ENCODE measurements at regions not wholly inside any gene's neighbourhood (a gene's known extent, or its start where the extent isn't known, plus 50 kb on each side); places are given as distances from the start of the nearest gene placed in this dataset.

- H2AFZ ChIP-seq (ENCODE audit: low read depth, low read length): no peak overlapping the region
- H3K4me3 ChIP-seq (ENCODE audit: low read length): no peak overlapping the region
- H3K4me2 ChIP-seq (ENCODE audit: low read length): no peak overlapping the region
- no peak overlapping the region for H3K9ac ChIP-seq (ENCODE audit: low read length)
- no peaks in the 10 kb centered on the region for H3K79me2 ChIP-seq (ENCODE audit: low read length)
- H3K27ac ChIP-seq (ENCODE audit: low read length): no peak overlapping the region
- TF ChIP-seq EZH2phosphoT487 (IDR thresholded peaks at IDR 0.05; ENCODE audit: low read depth): no peak
- TF ChIP-seq, protein P1, sequence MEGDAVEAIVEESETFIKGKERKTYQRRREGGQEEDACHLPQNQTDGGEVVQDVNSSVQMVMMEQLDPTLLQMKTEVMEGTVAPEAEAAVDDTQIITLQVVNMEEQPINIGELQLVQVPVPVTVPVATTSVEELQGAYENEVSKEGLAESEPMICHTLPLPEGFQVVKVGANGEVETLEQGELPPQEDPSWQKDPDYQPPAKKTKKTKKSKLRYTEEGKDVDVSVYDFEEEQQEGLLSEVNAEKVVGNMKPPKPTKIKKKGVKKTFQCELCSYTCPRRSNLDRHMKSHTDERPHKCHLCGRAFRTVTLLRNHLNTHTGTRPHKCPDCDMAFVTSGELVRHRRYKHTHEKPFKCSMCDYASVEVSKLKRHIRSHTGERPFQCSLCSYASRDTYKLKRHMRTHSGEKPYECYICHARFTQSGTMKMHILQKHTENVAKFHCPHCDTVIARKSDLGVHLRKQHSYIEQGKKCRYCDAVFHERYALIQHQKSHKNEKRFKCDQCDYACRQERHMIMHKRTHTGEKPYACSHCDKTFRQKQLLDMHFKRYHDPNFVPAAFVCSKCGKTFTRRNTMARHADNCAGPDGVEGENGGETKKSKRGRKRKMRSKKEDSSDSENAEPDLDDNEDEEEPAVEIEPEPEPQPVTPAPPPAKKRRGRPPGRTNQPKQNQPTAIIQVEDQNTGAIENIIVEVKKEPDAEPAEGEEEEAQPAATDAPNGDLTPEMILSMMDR (IDR thresholded peaks at IDR 0.05; ENCODE audit: low read depth, low read length): no peak
- no peaks in the 10 kb centered on the region for H3K36me3 ChIP-seq (replicated peaks; ENCODE audit: low read depth, low read length)
- peaks cover 6% of the 10 kb centered on the region for H3K4me1 ChIP-seq (ENCODE audit: low read length)
- H4K20me1 ChIP-seq (ENCODE audit: insufficient read depth, low read length): no peaks in the 10 kb centered on the region
- H3K27me3 ChIP-seq (ENCODE audit: low read depth, low read length): no peaks in the 10 kb centered on the region
- no peaks in the 10 kb centered on the region for H3K9me3 ChIP-seq (ENCODE audit: insufficient read depth, low read length)
These were observed 165.3 kb upstream of the PREP start for GRCh38 chr6:105568142-105568541.

DNA sequence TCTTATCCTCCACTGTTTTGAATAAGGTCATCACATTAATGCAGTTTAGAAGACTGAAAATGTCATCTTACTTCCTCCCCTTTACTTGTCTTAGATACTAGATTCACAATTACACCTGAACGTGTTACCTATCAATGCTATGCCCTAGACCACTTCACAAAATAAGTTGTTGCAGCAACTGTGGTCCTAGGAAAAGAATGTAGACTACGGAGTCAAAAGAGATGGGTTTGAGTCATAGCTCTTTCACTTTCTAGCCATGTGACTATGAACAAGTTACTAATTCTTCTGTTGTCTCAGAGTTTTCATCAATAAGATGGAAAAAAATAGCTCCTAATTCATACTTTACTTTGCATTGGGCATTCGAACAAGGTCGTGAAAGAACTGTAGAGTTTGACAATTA lies 164.3 kb upstream of the PREP start:
- H3K79me2 ChIP-seq (ENCODE audit: low read length): no peaks in the 10 kb centered on the region

GRCh38 chr6:105566503-105566902 lies 163.6 kb upstream of the PREP start:
- Histone ChIP-seq H2AFZ (ENCODE audit: low read depth, low read length) (no peak overlapping the region), H3K4me1 (ENCODE audit: low read length) (peaks cover 6% of the 10 kb centered on the region), H4K20me1 (ENCODE audit: insufficient read depth, low read length) (no peaks in the 10 kb centered on the region), H3K9ac (ENCODE audit: low read length) (no peak overlapping the region), H3K9me3 (ENCODE audit: insufficient read depth, low read length) (no peaks in the 10 kb centered on the region), H3K79me2 (ENCODE audit: low read length) (no peaks in the 10 kb centered on the region), H3K27me3 (ENCODE audit: low read depth, low read length) (no peaks in the 10 kb centered on the region), H3K36me3 (replicated peaks; ENCODE audit: low read depth, low read length) (no peaks in the 10 kb centered on the region), H3K4me3 (ENCODE audit: low read length) (no peak overlapping the region), H3K27ac (ENCODE audit: low read length) (no peak overlapping the region), H3K4me2 (ENCODE audit: low read length) (no peak overlapping the region)
- TF ChIP-seq, protein P1 (IDR thresholded peaks at IDR 0.05; ENCODE audit: low read depth, low read length): no peak
- TF ChIP-seq EZH2phosphoT487 (IDR thresholded peaks at IDR 0.05; ENCODE audit: low read depth): no peak

More for the DNA sequence above, 164.3 kb upstream of the PREP start:
- Histone ChIP-seq H2AFZ (ENCODE audit: low read depth, low read length) (no peak overlapping the region), H3K36me3 (replicated peaks; ENCODE audit: low read depth, low read length) (no peaks in the 10 kb centered on the region), H3K4me1 (ENCODE audit: low read length) (peaks cover 6% of the 10 kb centered on the region), H3K4me3 (ENCODE audit: low read length) (no peak overlapping the region), H3K27me3 (ENCODE audit: low read depth, low read length) (no peaks in the 10 kb centered on the region), H3K9me3 (ENCODE audit: insufficient read depth, low read length) (no peaks in the 10 kb centered on the region), H3K9ac (ENCODE audit: low read length) (no peak overlapping the region), H3K27ac (ENCODE audit: low read length) (no peak overlapping the region), H3K4me2 (ENCODE audit: low read length) (no peak overlapping the region; the same call in 1 of the 2 replicates), H4K20me1 (ENCODE audit: insufficient read depth, low read length) (no peaks in the 10 kb centered on the region)
- TF ChIP-seq, protein P1 (IDR thresholded peaks at IDR 0.05; ENCODE audit: low read depth, low read length): no peak
- no peak for TF ChIP-seq EZH2phosphoT487 (IDR thresholded peaks at IDR 0.05; ENCODE audit: low read depth)

DNA sequence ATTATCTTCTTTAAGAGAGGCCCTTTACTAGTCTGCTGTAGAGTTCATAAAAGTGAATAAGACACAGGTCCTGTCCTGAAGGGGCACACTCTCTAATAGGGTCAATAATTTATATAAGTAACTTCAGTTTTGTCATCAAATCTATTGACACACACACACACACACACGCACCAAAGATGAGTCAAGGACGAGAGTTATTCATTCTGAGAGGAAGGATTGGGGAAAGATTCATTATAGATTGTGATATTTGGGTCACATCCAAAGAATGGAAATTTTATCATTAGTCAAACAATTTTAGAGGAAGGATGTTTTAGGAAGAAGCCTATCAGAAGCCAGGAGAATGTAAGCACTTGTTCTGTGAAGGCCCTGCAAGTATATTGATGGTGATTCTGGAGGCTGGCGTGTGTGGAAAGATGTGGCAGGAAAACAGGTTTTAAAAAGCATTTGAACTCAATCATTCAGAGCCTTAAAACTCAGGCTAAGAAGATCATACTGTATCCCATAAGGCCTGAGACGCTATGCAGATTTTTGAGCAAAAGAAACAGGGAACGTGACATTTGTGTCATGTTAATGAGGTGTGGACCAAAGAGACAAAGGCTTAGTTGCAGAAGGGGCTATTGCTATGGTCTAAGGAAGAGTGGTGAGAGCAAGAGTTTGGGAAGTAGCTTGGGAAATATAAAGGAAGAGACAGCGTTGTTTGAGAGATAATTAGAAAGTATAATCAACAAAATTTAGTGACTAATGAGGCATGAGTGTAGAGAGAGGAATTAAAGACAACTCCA lies 161.4 kb upstream of the PREP start:
- peaks cover 21% of the 10 kb centered on the region for H3K4me1 ChIP-seq (ENCODE audit: low read length)
- no peak overlapping the region for H3K27ac ChIP-seq (ENCODE audit: low read length)
- H3K36me3 ChIP-seq (replicated peaks; ENCODE audit: low read depth, low read length): no peaks in the 10 kb centered on the region
- no peak overlapping the region for H3K4me2 ChIP-seq (ENCODE audit: low read length)
- H3K4me3 ChIP-seq (ENCODE audit: low read length): no peak overlapping the region
- no peaks in the 10 kb centered on the region for H3K79me2 ChIP-seq (ENCODE audit: low read length)
- H3K27me3 ChIP-seq (ENCODE audit: low read depth, low read length): no peaks in the 10 kb centered on the region
- no peaks in the 10 kb centered on the region for H3K9me3 ChIP-seq (ENCODE audit: insufficient read depth, low read length)
- no peaks in the 10 kb centered on the region for H4K20me1 ChIP-seq (ENCODE audit: insufficient read depth, low read length)
- H2AFZ ChIP-seq (ENCODE audit: low read depth, low read length): no peak overlapping the region
- H3K9ac ChIP-seq (ENCODE audit: low read length): no peak overlapping the region
- TF ChIP-seq EZH2phosphoT487 (IDR thresholded peaks at IDR 0.05; ENCODE audit: low read depth): no peak
- TF ChIP-seq, protein P1 (IDR thresholded peaks at IDR 0.05; ENCODE audit: low read depth, low read length): no peak
